Testis (tissue), 2 donors: ENCODE measurements at regions not wholly inside any gene's neighbourhood (a gene's known extent, or its start where the extent isn't known, plus 50 kb on each side); places are given as distances from the start of the nearest gene placed in this dataset.

Source experiments
- DNase-seq: peaks from one replicate; pipeline ENCODE4 v3.0.0-alpha.2; 2019
- H3K27ac ChIP-seq, 2 donors: fragments of 200-600 bp; sonication (generic); one replicate each; pipeline ENCODE4 v1.5.1; 2019
- H3K27me3 ChIP-seq: fragments of 200-600 bp; sonication (generic); one replicate; pipeline ENCODE4 v1.5.1; 2019
- H3K36me3 ChIP-seq: fragments of 200-600 bp; sonication (generic); one replicate; pipeline ENCODE4 v1.5.1; 2017; ENCODE audit warnings: low read depth; ENCODE audit errors: missing control alignments
- H3K4me1 ChIP-seq: fragments of 200-600 bp; sonication (generic); one replicate; pipeline ENCODE4 v1.5.1; 2019
- H3K4me3 ChIP-seq, 2 donors: fragments of 200-600 bp; sonication (generic); one replicate each; pipeline ENCODE4 v1.5.1; 2017 to 2019
- H3K9me3 ChIP-seq: fragments of 200-600 bp; sonication (generic); one replicate; pipeline ENCODE4 v1.5.1; 2017
- POLR2A ChIP-seq: fragments of 450-650 bp; IDR thresholded peaks from one replicate; pipeline ENCODE4 v1.6.1; 2017; ENCODE audit warnings: antibody characterized with exemption, mild to moderate bottlenecking, moderate library complexity
- WGBS, 2 donors: methylation state at CpG; one replicate each; pipeline ENCODE4 v1.1.5; 2018; 5-methylcytosine and 5-hydroxymethylcytosine counted together
- intact Hi-C: fragments of 100-400 bp; cut with DNase I; formaldehyde crosslinking; loops from one replicate; pipeline ENCODE4 v1.15.1; 2023; ENCODE audit warnings: low total_unique reads
- TF ChIP-seq, protein P1 (sequence below), 3 experiments: fragments of 450-650 bp in 2 of 3; fragments of 200-600 bp in 1 of 3; sonication (generic) in 1 of 3; IDR thresholded peaks; one replicate each; pipeline ENCODE4 v1.5.1; 2016 to 2019; ENCODE audit warnings: antibody characterized with exemption in 3 of 3, mild to moderate bottlenecking in 2 of 3, moderate library complexity in 1 of 3

DNA sequence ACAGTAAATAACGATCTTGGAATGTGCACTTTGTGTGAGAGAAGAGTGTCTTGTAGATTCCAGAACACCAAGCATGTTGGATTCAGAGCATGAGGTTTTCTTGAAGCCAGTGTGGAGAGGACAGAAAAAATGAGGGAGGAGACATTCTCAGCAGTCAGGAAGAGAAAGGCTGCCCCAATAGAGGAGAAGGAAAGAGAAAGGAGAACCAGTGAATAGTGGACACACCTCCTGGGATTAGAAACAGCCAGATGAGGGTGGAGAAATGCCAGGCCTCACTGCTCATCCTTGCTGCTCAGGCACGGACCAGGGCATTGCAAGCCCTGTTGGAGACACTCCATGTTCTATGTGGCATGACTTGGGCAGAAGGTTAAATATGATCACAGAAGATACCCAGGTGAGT, 69.0 kb upstream of the KAZN start:
- intact Hi-C loops = no loop called here
- TF ChIP-seq, protein P1, sequence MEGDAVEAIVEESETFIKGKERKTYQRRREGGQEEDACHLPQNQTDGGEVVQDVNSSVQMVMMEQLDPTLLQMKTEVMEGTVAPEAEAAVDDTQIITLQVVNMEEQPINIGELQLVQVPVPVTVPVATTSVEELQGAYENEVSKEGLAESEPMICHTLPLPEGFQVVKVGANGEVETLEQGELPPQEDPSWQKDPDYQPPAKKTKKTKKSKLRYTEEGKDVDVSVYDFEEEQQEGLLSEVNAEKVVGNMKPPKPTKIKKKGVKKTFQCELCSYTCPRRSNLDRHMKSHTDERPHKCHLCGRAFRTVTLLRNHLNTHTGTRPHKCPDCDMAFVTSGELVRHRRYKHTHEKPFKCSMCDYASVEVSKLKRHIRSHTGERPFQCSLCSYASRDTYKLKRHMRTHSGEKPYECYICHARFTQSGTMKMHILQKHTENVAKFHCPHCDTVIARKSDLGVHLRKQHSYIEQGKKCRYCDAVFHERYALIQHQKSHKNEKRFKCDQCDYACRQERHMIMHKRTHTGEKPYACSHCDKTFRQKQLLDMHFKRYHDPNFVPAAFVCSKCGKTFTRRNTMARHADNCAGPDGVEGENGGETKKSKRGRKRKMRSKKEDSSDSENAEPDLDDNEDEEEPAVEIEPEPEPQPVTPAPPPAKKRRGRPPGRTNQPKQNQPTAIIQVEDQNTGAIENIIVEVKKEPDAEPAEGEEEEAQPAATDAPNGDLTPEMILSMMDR (IDR thresholded peaks at IDR 0.05) = no peak
- no peak for TF ChIP-seq POLR2A
- no peak overlapping the region for H3K4me3 ChIP-seq
- H3K36me3 ChIP-seq = no peaks in the 10 kb centered on the region
- 61 to 71% methylated on average over 2 of the region's 2 CpGs for whole genome bisulfite sequencing, 2 donors
- H3K9me3 ChIP-seq = no peaks in the 10 kb centered on the region
- no peak overlapping the region for H3K27ac ChIP-seq
- no peak for DNase-seq
- no peaks in the 10 kb centered on the region for H3K4me1 ChIP-seq
- H3K27me3 ChIP-seq = no peaks in the 10 kb centered on the region

DNA sequence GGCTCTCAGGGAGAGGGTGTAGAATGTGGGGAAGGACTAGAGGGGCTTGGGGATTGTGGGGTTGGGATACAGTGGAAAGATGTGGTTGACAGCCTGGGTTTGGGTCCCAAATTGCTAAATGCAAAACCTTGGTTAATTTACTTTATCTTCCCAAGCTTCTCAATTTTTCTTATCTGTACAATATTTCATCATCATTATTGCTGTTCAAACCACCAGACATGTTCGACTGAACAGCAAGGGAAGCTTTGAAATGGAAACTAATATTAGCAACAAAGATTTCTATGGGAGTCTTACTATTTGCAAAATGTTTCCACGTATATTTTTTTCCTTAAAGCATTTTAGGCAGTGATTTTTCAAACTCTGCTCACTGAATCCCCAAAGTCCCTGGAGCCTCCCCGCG, 67.0 kb upstream of the KAZN start:
- no peak for DNase-seq
- intact Hi-C loops = no loop called here
- Histone ChIP-seq H3K4me3 (no peak overlapping the region), H3K27me3 (no peaks in the 10 kb centered on the region), H3K27ac (no peak overlapping the region), H3K9me3 (no peaks in the 10 kb centered on the region), H3K4me1 (no peaks in the 10 kb centered on the region), H3K36me3 (no peaks in the 10 kb centered on the region)
- TF ChIP-seq, protein P1 (IDR thresholded peaks at IDR 0.05) = no peak
- TF ChIP-seq POLR2A = no peak
- WGBS, 2 donors = 80 to 83% methylated on average over 4 of the region's 4 CpGs

DNA sequence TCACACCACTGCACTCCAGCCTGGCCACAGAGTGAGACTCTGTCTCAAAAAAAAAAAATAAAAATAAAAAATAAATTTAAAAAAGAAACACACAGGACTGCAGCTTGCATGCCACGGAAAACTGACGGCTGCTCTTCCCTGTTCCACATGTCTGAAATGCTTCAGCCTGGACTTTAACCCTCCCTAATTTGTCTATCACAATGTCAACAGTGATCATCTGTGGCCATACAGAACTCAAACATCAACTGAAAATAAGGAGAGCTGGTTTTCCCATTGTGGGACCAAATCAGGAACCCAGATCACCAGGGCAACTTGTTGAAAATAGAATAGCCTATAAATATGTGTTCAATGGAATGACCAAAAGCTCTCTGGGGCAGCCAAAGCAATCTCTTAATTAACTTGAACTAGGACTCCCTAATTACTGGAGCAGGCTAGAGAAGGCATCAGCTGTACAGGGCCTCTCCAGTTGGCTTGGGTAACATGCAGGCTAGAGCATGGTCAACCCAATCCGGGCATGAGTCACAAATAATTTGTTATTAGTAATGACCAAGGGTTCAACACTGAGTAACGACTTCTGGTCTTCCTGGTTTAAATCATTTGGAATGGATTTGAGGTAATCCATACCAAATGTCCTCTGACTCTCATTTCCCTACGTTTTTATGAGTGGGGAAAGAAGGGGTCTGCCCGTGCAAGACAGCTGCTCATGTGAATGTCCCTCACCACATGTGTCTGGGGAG, 62.7 kb upstream of the KAZN start:
- no peak overlapping the region for H3K4me3 ChIP-seq
- H3K36me3 ChIP-seq = no peaks in the 10 kb centered on the region

DNA sequence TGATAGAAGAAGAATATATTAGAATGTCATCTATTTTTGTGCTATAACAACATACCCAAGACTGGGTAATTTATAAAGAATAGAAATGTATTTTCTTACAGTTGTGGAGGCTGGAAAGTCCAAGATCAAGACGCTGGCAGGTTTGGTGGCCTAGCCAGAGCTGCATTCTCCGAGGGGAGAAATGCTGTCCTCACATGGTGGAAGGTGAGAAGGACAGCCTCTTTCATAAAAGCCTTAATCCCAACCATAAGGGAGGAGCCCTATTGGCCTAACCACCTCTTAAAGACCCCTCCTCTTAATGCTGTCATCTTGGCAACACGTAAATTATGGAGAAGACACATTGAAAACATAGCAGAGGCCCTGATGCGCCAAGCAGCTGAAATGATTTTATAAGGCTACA, 60.1 kb upstream of the KAZN start:
- Histone ChIP-seq H3K9me3 (no peaks in the 10 kb centered on the region), H3K36me3 (no peaks in the 10 kb centered on the region), H3K4me3 (no peak overlapping the region), H3K27ac (no peak overlapping the region), H3K4me1 (no peaks in the 10 kb centered on the region), H3K27me3 (no peaks in the 10 kb centered on the region)
- DNase-seq = no peak
- 90 to 94% methylated on average over 4 of the region's 4 CpGs for WGBS, 2 donors
- TF ChIP-seq, protein P1 (IDR thresholded peaks at IDR 0.05) = no peak
- no peak for TF ChIP-seq POLR2A
- intact Hi-C loops = no loop called here

More for the DNA sequence above, 62.7 kb upstream of the KAZN start:
- Histone ChIP-seq H3K27me3 (no peaks in the 10 kb centered on the region), H3K27ac (no peak overlapping the region), H3K9me3 (no peaks in the 10 kb centered on the region), H3K4me1 (no peaks in the 10 kb centered on the region)
- no peak for DNase-seq
- 84 to 88% methylated on average over 6 of the region's 6 CpGs for WGBS, 2 donors
- no peak for TF ChIP-seq POLR2A
- TF ChIP-seq, protein P1 (IDR thresholded peaks at IDR 0.05) = no peak
- intact Hi-C loops = no loop called here

DNA sequence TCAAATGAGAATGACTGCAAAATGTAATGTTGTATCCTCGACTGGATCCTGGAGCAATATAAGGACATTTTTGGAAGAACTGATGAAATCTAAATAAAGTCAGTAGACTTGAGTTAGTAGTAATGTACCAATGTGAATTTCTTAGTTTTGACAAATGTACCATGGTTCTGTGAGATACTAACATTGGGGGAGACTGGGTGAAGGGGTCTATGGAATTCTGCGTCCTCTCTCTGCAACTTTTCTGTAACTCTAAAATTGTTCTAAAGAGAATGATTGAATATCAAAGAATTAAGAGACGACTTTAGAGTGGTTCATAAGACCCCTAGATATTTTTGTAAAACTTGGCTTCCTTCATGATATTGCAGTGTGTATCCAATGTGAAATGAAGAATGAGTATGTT, 59.2 kb upstream of the KAZN start:
- TF ChIP-seq, protein P1 (IDR thresholded peaks at IDR 0.05) = no peak
- TF ChIP-seq POLR2A = no peak
- H3K4me1 ChIP-seq = no peaks in the 10 kb centered on the region
- no peak for DNase-seq
- no peak overlapping the region for H3K4me3 ChIP-seq
- no peaks in the 10 kb centered on the region for H3K27me3 ChIP-seq
- intact Hi-C loops = no loop called here
- H3K9me3 ChIP-seq = no peaks in the 10 kb centered on the region
- 96 to 98% methylated on average over 3 of the region's 3 CpGs for WGBS, 2 donors
- H3K27ac ChIP-seq = no peak overlapping the region
- H3K36me3 ChIP-seq = no peaks in the 10 kb centered on the region
